ENCODE measurements at regions not wholly inside any gene's neighbourhood (a gene's known extent, or its start where the extent isn't known, plus 50 kb on each side); places are given as distances from the start of the nearest gene placed in this dataset.

GRCh38 chr5:20536813-20537212 lies 548.8 kb upstream of the CDH18 start:
- TF ChIP-seq HDGF (IDR thresholded peaks at IDR 0.05) (no peak), CTCF (IDR thresholded peaks at IDR 0.05 in 2 of 3, conservative IDR thresholded peaks at IDR 0.05 in 1 of 3; ENCODE audit: control insufficient read depth in 2 of 3, extremely low read depth in 1 of 3, insufficient read depth in 1 of 3, low read depth in 3 of 3, low read length in 3 of 3) (no peak), KAT2A (conservative IDR thresholded peaks at IDR 0.05; ENCODE audit: control insufficient read depth, low read depth, low read length) (no peak), ZNF274 (IDR thresholded peaks at IDR 0.05; ENCODE audit: insufficient read depth, insufficient read length) (no peak), ZNF384 (IDR thresholded peaks at IDR 0.05; ENCODE audit: borderline replicate concordance, low read depth, low read length) (no peak), SIN3A (IDR thresholded peaks at IDR 0.05; ENCODE audit: low read depth, low read length) (no peak), POLR2A (IDR thresholded peaks at IDR 0.05; ENCODE audit: low read depth, low read length) (no peak), SUZ12 (IDR thresholded peaks at IDR 0.05; ENCODE audit: unreplicated experiment) (no peak)

Data from GM12878 (cell line).